ENCODE measurements at regions not wholly inside any gene's neighbourhood (a gene's known extent, or its start where the extent isn't known, plus 50 kb on each side); places are given as distances from the start of the nearest gene placed in this dataset.

DNA sequence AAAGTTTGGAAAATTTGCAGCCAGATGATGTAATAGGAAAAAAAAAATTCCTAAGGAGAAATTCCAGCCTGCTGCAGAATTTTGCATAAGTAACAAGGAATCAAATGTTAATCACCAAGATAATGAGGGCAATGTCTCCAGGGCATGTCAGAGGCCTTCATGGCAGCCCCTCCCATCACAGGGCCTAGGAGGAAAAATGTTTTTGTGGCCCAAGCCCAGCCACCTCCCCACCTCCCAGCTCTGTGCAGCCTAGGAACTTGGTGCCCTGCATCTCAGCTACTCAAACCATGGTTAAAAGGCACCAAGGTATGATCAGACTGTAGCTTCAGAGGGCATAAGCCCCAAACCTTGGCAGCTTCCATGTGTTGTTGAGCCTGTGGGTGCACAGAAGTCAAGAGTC, 704.7 kb upstream of the ROBO1 start:
- TF ChIP-seq POLR2AphosphoS5 (IDR thresholded peaks at IDR 0.05; ENCODE audit: low read depth, low read length) (no peak), POLR2A (IDR thresholded peaks at IDR 0.05; ENCODE audit: low read depth, low read length) (no peak), TAF1 (IDR thresholded peaks at IDR 0.05; ENCODE audit: borderline replicate concordance, low read depth, low read length) (no peak)
